LNCaP clone FGC (cell line): ENCODE measurements at regions not wholly inside any gene's neighbourhood (a gene's known extent, or its start where the extent isn't known, plus 50 kb on each side); places are given as distances from the start of the nearest gene placed in this dataset.

Source experiments
- DNase-seq: peaks from one replicate; pipeline ENCODE4 v3.0.0-alpha.2; 2011; ENCODE audit warnings: low read depth
- H3K4me3 ChIP-seq: 2 replicates; pipeline ENCODE4 v1.5.1; 2011; ENCODE audit warnings: mild to moderate bottlenecking, low read depth, low read length, control low read depth
- TF ChIP-seq, protein P1 (sequence below): IDR thresholded peaks from 2 replicates; pipeline ENCODE4 v1.5.1; 2012; ENCODE audit warnings: mild to moderate bottlenecking; ENCODE audit not compliant: control insufficient read depth, insufficient read depth; ENCODE audit errors: extremely low read depth

GRCh38 chr10:123549761-123550454 is 116.2 kb upstream of the GPR26 start:
- TF ChIP-seq, protein P1, sequence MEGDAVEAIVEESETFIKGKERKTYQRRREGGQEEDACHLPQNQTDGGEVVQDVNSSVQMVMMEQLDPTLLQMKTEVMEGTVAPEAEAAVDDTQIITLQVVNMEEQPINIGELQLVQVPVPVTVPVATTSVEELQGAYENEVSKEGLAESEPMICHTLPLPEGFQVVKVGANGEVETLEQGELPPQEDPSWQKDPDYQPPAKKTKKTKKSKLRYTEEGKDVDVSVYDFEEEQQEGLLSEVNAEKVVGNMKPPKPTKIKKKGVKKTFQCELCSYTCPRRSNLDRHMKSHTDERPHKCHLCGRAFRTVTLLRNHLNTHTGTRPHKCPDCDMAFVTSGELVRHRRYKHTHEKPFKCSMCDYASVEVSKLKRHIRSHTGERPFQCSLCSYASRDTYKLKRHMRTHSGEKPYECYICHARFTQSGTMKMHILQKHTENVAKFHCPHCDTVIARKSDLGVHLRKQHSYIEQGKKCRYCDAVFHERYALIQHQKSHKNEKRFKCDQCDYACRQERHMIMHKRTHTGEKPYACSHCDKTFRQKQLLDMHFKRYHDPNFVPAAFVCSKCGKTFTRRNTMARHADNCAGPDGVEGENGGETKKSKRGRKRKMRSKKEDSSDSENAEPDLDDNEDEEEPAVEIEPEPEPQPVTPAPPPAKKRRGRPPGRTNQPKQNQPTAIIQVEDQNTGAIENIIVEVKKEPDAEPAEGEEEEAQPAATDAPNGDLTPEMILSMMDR = no peak
- H3K4me3 ChIP-seq = no peak overlapping the region
- no peak for DNase-seq

DNA sequence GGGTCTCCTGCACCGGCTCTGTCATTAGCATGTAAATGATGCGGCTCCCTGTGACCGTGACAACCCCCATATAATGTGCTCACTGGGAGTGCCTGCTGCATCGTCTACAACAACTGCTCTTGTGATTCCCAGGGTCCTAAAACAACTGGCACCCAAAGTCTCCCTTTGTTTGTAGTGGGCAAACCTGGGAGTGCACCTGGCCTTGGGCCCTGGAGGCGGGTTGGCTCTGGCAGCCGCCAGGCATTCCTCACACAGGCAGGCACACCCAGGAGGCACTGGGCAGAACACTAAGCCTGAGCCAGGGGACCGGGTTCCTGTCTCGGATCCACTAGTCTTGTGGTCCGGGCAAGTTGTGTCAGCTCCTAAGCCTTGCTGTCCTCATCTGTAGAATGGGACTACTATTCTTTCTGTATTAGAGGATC is 115.5 kb upstream of the GPR26 start:
- TF ChIP-seq, protein P1 = no peak
- no peak overlapping the region for H3K4me3 ChIP-seq
- no peak for DNase-seq

DNA sequence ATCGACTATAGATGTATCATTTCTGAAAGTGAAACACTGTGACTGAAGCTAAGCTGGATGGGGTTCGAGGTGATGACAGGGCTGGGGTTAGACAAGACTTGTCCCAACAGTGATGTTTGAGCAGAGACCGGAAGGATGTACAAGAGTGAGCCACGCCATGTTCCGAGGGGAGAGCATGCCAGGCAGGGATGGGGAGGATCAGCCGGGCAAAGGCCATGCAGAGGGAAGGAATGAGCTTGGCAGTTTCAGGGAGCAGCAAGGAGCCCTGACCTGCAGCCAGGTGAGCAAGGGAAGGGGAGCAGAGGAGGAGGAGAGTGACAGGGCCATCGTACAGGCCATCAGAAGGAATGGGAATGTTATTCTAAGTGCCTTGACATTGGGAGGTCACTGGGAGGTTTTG is 114.9 kb upstream of the GPR26 start:
- H3K4me3 ChIP-seq = no peak overlapping the region
- TF ChIP-seq, protein P1 = no peak
- no peak for DNase-seq

DNA sequence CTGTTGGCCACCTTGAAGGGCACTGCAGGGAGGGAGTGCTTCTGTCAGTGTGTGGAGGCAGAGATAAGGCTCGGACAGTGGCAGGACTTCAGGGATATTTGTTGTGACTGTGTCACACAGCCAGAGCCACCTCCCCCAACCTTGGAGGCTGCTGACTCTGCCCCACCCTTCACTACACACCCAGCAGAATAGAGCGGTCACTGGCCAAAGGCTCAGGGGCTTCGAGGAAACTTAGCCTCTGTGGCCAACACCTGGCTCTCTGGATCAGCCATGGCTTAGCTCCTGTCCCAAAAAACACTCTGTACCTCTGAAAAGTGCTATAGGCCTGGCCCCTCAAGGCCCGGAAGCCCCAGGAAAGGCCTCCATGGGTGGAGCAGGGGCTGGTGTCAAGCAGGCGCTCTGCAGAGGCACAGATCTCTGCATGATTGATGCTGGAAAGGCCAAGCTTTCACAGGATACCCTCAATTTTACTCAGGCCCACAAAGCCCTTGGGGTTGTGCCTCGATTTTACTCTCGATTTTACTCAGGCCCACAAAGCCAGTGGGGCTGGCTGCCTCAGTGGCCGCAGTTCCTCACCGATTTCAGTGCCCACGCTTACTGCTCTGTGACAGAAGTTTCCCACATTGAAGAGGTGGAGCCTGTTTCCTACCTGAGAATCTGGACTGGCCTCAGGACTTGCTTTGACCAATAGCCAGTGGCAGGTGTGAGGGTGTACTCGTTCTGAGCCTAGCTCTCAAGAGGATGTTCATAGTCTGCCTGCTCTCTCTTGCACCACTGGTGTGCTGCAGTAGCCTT is 113.2 kb upstream of the GPR26 start:
- no peak for DNase-seq
- H3K4me3 ChIP-seq = no peak overlapping the region
- TF ChIP-seq, protein P1 = no peak

GRCh38 chr10:123553810-123554430 is 112.2 kb upstream of the GPR26 start:
- H3K4me3 ChIP-seq = no peak overlapping the region
- no peak for DNase-seq
- TF ChIP-seq, protein P1 = no peak

DNA sequence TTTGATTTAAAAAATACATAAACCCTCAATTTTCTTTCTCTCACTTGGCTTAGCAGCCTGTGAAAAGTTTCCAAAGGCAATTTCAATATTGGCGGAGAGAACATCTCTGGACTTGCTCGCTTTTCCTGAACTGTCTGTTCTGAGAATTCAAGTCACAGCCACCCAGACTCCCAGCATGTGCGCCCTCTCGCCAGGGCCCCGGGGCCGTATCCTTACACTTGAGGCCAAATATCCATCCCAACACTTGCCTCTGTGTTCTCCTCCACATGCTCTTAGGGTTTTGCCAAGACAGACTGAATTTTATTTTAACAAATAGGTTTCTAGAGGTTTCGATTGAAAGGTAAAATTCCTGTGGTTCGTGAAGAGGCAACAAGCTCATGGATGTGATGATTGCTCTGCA is 111.5 kb upstream of the GPR26 start:
- no peak overlapping the region for H3K4me3 ChIP-seq
- TF ChIP-seq, protein P1 = no peak
- DNase-seq = no peak
